ENCODE measurements at regions not wholly inside any gene's neighbourhood (a gene's known extent, or its start where the extent isn't known, plus 50 kb on each side); places are given as distances from the start of the nearest gene placed in this dataset.

- TF ChIP-seq CTCF (IDR thresholded peaks at IDR 0.05; ENCODE audit: low read depth, low read length): no peak
- TF ChIP-seq EZH2phosphoT487 (IDR thresholded peaks at IDR 0.05; ENCODE audit: low read depth): no peak
Measured at GRCh38 chr13:110816500-110816899, 98.4 kb downstream of the ANKRD10 start.

All from OCI-LY3 (cell line).